ENCODE measurements at regions not wholly inside any gene's neighbourhood (a gene's known extent, or its start where the extent isn't known, plus 50 kb on each side); places are given as distances from the start of the nearest gene placed in this dataset.

DNA sequence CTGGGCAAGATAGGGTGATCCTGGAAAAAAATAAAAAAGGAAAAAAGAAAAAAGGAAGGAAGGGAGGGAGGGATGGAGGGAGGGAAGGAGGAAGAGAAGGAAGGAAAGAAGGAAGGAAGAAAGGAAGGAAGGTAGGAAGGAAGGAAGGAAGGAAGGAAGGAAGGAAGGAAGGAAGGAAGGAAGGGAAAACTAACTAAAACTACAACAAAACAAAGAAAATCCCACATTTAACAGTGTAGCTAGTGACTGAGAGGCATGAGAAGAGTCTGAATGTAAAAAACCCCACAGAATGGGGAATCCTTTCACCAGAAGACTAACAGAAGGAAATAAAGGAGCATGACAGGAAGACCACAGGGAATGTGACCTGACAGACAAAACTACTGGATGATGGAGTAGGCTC lies 345.7 kb downstream of the NOVA1 start:
- TF ChIP-seq, protein P1, sequence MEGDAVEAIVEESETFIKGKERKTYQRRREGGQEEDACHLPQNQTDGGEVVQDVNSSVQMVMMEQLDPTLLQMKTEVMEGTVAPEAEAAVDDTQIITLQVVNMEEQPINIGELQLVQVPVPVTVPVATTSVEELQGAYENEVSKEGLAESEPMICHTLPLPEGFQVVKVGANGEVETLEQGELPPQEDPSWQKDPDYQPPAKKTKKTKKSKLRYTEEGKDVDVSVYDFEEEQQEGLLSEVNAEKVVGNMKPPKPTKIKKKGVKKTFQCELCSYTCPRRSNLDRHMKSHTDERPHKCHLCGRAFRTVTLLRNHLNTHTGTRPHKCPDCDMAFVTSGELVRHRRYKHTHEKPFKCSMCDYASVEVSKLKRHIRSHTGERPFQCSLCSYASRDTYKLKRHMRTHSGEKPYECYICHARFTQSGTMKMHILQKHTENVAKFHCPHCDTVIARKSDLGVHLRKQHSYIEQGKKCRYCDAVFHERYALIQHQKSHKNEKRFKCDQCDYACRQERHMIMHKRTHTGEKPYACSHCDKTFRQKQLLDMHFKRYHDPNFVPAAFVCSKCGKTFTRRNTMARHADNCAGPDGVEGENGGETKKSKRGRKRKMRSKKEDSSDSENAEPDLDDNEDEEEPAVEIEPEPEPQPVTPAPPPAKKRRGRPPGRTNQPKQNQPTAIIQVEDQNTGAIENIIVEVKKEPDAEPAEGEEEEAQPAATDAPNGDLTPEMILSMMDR (IDR thresholded peaks at IDR 0.05; ENCODE audit: low read depth, low read length, poor library complexity, severe bottlenecking), result no peak
- no peak for TF ChIP-seq EZH2phosphoT487 (IDR thresholded peaks at IDR 0.05; ENCODE audit: borderline replicate concordance, low read length)

Measured in DOHH2 (cell line).